T-helper 9 cell (primary cell): ENCODE measurements at regions not wholly inside any gene's neighbourhood (a gene's known extent, or its start where the extent isn't known, plus 50 kb on each side); places are given as distances from the start of the nearest gene placed in this dataset.

ENCODE experiments used
- DNase-seq: peaks from one replicate; pipeline ENCODE4 v3.0.0-alpha.2; 2020

- DNase-seq: no peak
These were observed 62.3 kb upstream of the NUDT4 start for GRCh38 chr12:93315385-93315906.

- DNase-seq: no peak
These were observed 61.7 kb upstream of the NUDT4 start for GRCh38 chr12:93315907-93316622.

- DNase-seq: no peak
These were observed 61.1 kb upstream of the NUDT4 start for GRCh38 chr12:93316623-93316971.

GRCh38 chr12:93317227-93317626, 60.5 kb upstream of the NUDT4 start:
- DNase-seq: no peak

- DNase-seq: no peak
These were observed 58.8 kb upstream of the NUDT4 start for GRCh38 chr12:93318720-93319522.

GRCh38 chr12:93319523-93320050, 58.1 kb upstream of the NUDT4 start:
- DNase-seq: no peak

- DNase-seq: no peak
These were observed 54.9 kb upstream of the NUDT4 start for GRCh38 chr12:93322784-93323183.

- no peak for DNase-seq
These were observed 53.9 kb upstream of the NUDT4 start for GRCh38 chr12:93323625-93324329.

GRCh38 chr12:93325855-93326254, 51.9 kb upstream of the NUDT4 start:
- DNase-seq: no peak
